ENCODE measurements at regions not wholly inside any gene's neighbourhood (a gene's known extent, or its start where the extent isn't known, plus 50 kb on each side); places are given as distances from the start of the nearest gene placed in this dataset.

DNA sequence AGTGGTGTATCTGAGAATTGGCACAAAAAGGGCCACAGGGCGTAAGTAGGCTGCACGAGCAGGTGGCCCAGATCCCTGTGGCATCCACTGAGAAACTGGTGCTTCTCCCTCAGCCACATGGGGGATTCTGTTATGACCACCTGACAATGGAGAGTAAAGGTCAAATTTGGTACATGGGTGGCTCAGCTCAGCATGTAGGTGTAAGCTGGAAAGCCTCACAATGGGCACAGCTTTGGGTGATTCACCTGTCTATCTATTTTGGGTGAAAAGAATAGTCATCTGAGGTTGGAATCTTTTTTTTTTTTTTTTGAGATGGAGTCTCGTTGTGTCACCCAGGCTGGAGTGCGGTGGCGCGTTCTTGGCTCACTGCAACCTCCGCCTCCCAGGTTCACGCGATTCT is 163.4 kb upstream of the TMEM260 start (continued):
- TF ChIP-seq, protein P1, sequence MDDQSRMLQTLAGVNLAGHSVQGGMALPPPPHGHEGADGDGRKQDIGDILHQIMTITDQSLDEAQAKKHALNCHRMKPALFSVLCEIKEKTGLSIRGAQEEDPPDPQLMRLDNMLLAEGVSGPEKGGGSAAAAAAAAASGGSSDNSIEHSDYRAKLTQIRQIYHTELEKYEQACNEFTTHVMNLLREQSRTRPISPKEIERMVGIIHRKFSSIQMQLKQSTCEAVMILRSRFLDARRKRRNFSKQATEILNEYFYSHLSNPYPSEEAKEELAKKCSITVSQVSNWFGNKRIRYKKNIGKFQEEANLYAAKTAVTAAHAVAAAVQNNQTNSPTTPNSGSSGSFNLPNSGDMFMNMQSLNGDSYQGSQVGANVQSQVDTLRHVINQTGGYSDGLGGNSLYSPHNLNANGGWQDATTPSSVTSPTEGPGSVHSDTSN (IDR thresholded peaks at IDR 0.05): no peak

DNA sequence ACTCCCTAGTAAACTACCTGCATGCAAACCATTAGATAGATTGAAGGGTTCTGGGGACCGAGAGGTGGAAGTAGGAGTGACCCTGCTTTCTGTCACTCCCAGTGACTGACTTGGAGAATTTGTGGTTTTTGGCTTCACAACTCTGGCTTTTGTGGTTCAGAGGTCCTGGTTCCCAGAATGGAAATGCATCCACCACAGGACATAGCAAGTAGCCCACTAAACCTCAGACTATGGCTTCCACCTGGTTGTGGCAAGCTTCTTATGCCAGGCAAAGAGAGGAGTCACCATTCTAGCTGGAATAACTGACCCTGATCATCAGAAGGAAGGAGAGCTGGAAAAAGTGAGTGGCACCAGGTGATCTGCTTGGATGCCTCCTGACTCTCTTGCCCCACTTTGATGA is 162.4 kb upstream of the TMEM260 start:
- no peaks in the 10 kb centered on the region for H3K9me2 ChIP-seq
- H3K79me2 ChIP-seq (ENCODE audit: insufficient read depth): no peaks in the 10 kb centered on the region
- H3K36me3 ChIP-seq (replicated peaks in 1 of 2; ENCODE audit: control insufficient read depth in 1 of 2, insufficient read depth in 2 of 2, low read length in 1 of 2): no peaks in the 10 kb centered on the region
- H3K4me2 ChIP-seq: no peak overlapping the region
- ChIA-PET POLR2A (no interaction called here), CTCF (no interaction called here)
- H4K20me1 ChIP-seq (ENCODE audit: insufficient read depth): no peaks in the 10 kb centered on the region
- no peaks in the 10 kb centered on the region; the same call in 1 of the 2 replicates for H3K27me3 ChIP-seq (ENCODE audit: insufficient read depth)
- no peak for DNase-seq
- peaks cover 0 to 2% of the 10 kb centered on the region in 2 experiments; a peak in 1 of 4 replicates for H3K4me1 ChIP-seq (ENCODE audit: control insufficient read depth in 1 of 2, insufficient read depth in 2 of 2, low read depth in 1 of 2, low read length in 1 of 2)
- no peak overlapping the region for H2AFZ ChIP-seq (ENCODE audit: low read depth)
- no peak overlapping the region for H3K27ac ChIP-seq (ENCODE audit: low read depth in 2 of 2, low read length in 1 of 2)
- H3K9me3 ChIP-seq: no peaks in the 10 kb centered on the region
- no peaks in the 10 kb centered on the region for H3F3A ChIP-seq (replicated peaks; ENCODE audit: insufficient read depth)
- TF ChIP-seq RFX5 (IDR thresholded peaks at IDR 0.05; ENCODE audit: low read length): no peak
- TF ChIP-seq NRF1 (IDR thresholded peaks at IDR 0.05; ENCODE audit: low read depth, low read length): no peak
- no peak for TF ChIP-seq MXI1 (IDR thresholded peaks at IDR 0.05; ENCODE audit: low read depth, low read length)
- TF ChIP-seq, protein P2, sequence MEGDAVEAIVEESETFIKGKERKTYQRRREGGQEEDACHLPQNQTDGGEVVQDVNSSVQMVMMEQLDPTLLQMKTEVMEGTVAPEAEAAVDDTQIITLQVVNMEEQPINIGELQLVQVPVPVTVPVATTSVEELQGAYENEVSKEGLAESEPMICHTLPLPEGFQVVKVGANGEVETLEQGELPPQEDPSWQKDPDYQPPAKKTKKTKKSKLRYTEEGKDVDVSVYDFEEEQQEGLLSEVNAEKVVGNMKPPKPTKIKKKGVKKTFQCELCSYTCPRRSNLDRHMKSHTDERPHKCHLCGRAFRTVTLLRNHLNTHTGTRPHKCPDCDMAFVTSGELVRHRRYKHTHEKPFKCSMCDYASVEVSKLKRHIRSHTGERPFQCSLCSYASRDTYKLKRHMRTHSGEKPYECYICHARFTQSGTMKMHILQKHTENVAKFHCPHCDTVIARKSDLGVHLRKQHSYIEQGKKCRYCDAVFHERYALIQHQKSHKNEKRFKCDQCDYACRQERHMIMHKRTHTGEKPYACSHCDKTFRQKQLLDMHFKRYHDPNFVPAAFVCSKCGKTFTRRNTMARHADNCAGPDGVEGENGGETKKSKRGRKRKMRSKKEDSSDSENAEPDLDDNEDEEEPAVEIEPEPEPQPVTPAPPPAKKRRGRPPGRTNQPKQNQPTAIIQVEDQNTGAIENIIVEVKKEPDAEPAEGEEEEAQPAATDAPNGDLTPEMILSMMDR (IDR thresholded peaks at IDR 0.05): no peak
- TF ChIP-seq POLR2AphosphoS5 (IDR thresholded peaks at IDR 0.05; ENCODE audit: low read depth, low read length): no peak
- no peak for TF ChIP-seq MEF2A (IDR thresholded peaks at IDR 0.05; ENCODE audit: borderline replicate concordance, low read depth)
- TF ChIP-seq ELF1 (IDR thresholded peaks at IDR 0.05): no peak
- TF ChIP-seq, protein P3, sequence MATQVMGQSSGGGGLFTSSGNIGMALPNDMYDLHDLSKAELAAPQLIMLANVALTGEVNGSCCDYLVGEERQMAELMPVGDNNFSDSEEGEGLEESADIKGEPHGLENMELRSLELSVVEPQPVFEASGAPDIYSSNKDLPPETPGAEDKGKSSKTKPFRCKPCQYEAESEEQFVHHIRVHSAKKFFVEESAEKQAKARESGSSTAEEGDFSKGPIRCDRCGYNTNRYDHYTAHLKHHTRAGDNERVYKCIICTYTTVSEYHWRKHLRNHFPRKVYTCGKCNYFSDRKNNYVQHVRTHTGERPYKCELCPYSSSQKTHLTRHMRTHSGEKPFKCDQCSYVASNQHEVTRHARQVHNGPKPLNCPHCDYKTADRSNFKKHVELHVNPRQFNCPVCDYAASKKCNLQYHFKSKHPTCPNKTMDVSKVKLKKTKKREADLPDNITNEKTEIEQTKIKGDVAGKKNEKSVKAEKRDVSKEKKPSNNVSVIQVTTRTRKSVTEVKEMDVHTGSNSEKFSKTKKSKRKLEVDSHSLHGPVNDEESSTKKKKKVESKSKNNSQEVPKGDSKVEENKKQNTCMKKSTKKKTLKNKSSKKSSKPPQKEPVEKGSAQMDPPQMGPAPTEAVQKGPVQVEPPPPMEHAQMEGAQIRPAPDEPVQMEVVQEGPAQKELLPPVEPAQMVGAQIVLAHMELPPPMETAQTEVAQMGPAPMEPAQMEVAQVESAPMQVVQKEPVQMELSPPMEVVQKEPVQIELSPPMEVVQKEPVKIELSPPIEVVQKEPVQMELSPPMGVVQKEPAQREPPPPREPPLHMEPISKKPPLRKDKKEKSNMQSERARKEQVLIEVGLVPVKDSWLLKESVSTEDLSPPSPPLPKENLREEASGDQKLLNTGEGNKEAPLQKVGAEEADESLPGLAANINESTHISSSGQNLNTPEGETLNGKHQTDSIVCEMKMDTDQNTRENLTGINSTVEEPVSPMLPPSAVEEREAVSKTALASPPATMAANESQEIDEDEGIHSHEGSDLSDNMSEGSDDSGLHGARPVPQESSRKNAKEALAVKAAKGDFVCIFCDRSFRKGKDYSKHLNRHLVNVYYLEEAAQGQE (IDR thresholded peaks at IDR 0.05; ENCODE audit: low read depth, low read length): no peak
- TF ChIP-seq, protein P4, sequence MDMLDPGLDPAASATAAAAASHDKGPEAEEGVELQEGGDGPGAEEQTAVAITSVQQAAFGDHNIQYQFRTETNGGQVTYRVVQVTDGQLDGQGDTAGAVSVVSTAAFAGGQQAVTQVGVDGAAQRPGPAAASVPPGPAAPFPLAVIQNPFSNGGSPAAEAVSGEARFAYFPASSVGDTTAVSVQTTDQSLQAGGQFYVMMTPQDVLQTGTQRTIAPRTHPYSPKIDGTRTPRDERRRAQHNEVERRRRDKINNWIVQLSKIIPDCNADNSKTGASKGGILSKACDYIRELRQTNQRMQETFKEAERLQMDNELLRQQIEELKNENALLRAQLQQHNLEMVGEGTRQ (IDR thresholded peaks at IDR 0.05; ENCODE audit: borderline replicate concordance, low read depth, low read length): no peak
- TF ChIP-seq TCF12 (IDR thresholded peaks at IDR 0.05): no peak
- TF ChIP-seq ZBTB33 (IDR thresholded peaks at IDR 0.05; ENCODE audit: borderline replicate concordance, low read depth): no peak
- no peak for TF ChIP-seq EZH2phosphoT487 (IDR thresholded peaks at IDR 0.05; ENCODE audit: borderline replicate concordance, low read depth)
- no peak overlapping the region for H3K9ac ChIP-seq
- H3K4me3 ChIP-seq (ENCODE audit: low read depth in 2 of 2, low read length in 1 of 2): no peak overlapping the region
- WGBS (ENCODE audit: low lambda C conversion rate): 0% methylated on average over 1 of the region's 1 CpG

Data from SK-N-SH (cell line).